ENCODE measurements at regions not wholly inside any gene's neighbourhood (a gene's known extent, or its start where the extent isn't known, plus 50 kb on each side); places are given as distances from the start of the nearest gene placed in this dataset.

DNA sequence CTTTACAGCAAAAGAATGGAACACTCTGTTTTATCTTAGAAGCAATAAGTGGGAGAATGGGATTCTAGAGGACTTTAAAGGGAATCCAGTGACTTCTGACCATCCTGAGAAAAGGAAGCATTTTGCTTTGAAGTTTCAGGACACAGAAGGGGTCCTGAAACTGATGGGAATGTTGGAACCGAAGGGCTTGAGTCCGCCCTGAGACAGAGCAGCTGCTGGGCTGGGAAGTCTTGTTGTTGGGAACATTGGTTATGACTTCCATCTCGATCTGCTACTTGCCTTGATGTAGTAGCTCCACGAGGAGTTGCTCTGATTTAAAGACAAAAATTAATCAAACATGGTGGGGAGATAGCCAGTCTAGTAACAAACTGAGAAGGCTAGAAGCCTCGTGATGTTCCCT, 177.6 kb downstream of the JCAD start:
- Histone ChIP-seq H3K4me1 (ENCODE audit: insufficient read depth, low read length) (no peaks in the 10 kb centered on the region), H3K36me3 (ENCODE audit: insufficient read depth, low read length) (no peaks in the 10 kb centered on the region), H3K9ac (ENCODE audit: low read depth, low read length) (no peak overlapping the region), H3K9me3 (ENCODE audit: control insufficient read depth, insufficient read depth, low read length) (no peaks in the 10 kb centered on the region)

DNA sequence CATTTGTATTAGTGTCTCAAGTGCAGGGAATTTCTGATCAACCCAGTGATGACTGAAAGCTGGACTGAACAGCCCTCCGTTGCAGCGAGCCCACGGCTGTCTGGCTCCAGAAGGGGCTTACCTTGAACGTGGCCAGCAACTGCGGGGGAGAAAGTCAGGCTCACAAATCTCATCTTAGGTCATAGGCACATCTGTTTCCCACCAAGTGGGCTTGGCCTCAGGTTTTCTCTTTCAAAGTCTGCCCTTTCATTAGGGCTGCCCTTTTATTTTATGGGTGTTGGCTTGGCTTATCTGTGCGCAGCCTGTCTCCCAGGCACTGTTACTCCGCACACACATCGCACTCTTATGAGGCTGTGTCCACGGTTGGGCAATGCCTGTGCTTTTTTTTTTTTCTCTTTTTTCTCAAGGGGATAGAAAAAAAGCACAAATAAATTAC, 178.0 kb downstream of the JCAD start:
- H3K36me3 ChIP-seq (ENCODE audit: insufficient read depth, low read length), result no peaks in the 10 kb centered on the region
- no peaks in the 10 kb centered on the region for H3K9me3 ChIP-seq (ENCODE audit: control insufficient read depth, insufficient read depth, low read length)
- no peaks in the 10 kb centered on the region for H3K4me1 ChIP-seq (ENCODE audit: insufficient read depth, low read length)
- H3K9ac ChIP-seq (ENCODE audit: low read depth, low read length), result no peak overlapping the region

DNA sequence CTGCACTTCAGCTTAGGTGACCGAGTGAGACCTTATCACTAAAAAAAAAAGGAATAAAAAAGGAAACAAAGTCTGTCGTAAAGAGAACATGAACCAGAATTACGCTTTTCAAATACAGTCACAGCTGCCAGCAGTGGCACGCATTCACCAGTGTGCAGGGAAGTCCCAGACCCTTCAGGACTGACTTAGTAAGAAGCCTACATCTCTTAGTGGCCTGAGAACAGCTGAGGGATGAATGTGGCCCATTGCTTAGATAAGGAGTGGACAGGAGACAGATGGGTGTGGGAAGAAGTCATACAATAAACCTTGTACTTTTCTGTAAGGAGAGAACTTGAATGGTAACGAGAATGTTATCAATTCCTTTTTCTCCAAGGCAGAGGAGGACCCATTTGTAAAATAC, 178.5 kb downstream of the JCAD start:
- Histone ChIP-seq H3K9ac (ENCODE audit: low read depth, low read length) (no peak overlapping the region), H3K4me1 (ENCODE audit: insufficient read depth, low read length) (no peaks in the 10 kb centered on the region), H3K9me3 (ENCODE audit: control insufficient read depth, insufficient read depth, low read length) (no peaks in the 10 kb centered on the region), H3K36me3 (ENCODE audit: insufficient read depth, low read length) (no peaks in the 10 kb centered on the region)

DNA sequence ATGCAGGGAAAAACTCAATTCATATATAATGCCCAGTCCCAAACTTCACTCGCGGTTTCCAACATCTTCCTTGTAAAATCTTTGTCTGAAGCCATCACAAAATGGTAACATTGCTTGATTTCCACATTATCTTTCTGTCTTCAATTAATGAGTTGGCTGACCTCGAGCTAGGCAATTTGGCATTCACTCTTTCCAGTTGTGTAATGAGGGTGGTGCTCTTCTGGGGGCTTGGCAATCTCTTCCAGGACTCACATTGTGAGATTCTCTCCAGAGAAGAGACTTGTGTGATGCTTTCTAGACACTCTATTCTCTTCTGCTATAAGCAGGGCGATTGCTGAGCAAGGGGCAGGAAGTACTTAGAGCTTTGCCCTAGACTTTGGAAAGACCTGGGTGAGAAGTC, 179.5 kb downstream of the JCAD start:
- H3K9ac ChIP-seq (ENCODE audit: low read depth, low read length), result no peak overlapping the region
- H3K36me3 ChIP-seq (ENCODE audit: insufficient read depth, low read length), result no peaks in the 10 kb centered on the region
- no peaks in the 10 kb centered on the region for H3K4me1 ChIP-seq (ENCODE audit: insufficient read depth, low read length)
- H3K9me3 ChIP-seq (ENCODE audit: control insufficient read depth, insufficient read depth, low read length), result no peaks in the 10 kb centered on the region

DNA sequence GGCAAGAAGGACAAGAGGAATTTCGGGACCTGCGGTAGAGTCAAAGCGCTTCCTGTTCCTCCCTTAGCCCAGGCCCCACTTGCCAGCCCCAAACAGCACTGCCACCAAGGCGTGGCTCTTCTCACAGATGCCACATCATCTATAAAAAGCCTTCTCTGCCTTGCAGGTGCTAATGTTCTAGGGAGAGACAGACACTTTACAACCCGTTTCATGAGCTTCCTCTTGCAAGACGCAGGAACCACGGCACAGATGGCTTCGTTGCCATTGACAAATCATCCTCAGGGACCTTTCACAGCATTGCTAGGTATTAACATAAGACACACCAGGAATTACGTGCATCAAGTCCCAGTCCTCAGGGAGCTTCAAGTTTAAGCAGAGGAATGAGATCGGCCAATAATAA, 180.9 kb downstream of the JCAD start:
- no peaks in the 10 kb centered on the region for H3K4me1 ChIP-seq (ENCODE audit: insufficient read depth, low read length)
- H3K9ac ChIP-seq (ENCODE audit: low read depth, low read length), result no peak overlapping the region
- H3K9me3 ChIP-seq (ENCODE audit: control insufficient read depth, insufficient read depth, low read length), result no peaks in the 10 kb centered on the region
- no peaks in the 10 kb centered on the region for H3K36me3 ChIP-seq (ENCODE audit: insufficient read depth, low read length)

DNA sequence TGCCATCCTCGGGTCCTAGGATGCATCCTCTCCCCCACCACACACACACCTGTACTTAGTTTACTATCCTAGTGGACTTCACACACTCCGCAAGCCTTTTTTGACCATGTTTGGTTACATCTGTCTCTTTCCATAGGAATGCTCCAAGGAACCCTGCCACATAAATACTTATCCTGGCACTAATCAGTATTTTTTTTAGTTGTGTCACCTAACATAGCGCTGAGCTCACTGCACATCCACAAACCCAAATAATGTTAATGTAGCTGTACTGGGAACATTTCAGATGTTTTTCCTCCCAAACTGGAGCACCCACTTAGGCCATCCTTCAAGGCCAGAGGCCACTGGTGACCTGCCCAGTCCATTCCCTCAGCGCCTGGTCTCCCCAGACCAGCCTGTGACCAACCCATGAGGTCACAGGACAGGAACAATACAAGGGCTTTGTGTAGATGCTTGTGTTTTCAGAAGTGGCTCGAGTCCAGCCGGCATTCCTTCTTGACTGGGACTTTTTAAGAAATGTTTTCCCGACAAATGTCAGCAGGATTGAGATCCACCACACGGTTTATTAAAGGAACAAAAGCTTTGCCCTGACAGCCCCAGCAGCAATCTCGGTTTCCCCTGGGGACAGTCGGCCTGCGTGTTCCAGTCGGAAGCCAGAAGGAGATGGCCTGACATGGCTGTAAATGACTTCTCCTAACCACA, 181.4 kb downstream of the JCAD start:
- no peak overlapping the region for H3K9ac ChIP-seq (ENCODE audit: low read depth, low read length)
- no peaks in the 10 kb centered on the region for H3K9me3 ChIP-seq (ENCODE audit: control insufficient read depth, insufficient read depth, low read length)
- H3K4me1 ChIP-seq (ENCODE audit: insufficient read depth, low read length), result no peaks in the 10 kb centered on the region
- H3K36me3 ChIP-seq (ENCODE audit: insufficient read depth, low read length), result no peaks in the 10 kb centered on the region

DNA sequence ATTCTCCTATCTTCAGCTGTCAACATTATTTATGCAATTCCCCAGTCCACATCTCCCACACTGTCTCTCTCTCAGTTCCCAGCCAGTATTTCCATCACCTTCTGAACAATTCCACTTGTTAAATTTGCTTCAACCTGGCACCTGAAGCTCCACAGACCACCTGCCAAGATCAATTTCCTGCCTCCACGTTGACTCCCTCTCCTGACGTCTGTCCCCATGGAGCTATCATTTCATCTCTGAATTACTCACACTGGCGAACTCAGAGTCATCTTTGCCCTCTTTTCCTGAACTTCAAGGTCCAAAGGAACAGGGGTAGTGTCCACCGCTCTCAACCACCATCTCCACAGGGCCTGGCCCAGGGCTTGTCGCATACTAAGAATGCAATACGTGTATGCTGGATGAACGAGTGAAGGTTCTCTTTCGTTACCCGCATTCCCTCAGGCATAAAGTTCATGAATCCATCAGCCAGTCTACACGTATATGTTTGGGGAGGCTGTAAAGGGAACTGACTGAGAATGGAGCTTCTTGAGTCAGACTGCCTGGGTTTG, 183.3 kb downstream of the JCAD start:
- no peaks in the 10 kb centered on the region for H3K9me3 ChIP-seq (ENCODE audit: control insufficient read depth, insufficient read depth, low read length)
- no peak overlapping the region for H3K9ac ChIP-seq (ENCODE audit: low read depth, low read length)
- no peaks in the 10 kb centered on the region for H3K4me1 ChIP-seq (ENCODE audit: insufficient read depth, low read length)
- no peaks in the 10 kb centered on the region for H3K36me3 ChIP-seq (ENCODE audit: insufficient read depth, low read length)

DNA sequence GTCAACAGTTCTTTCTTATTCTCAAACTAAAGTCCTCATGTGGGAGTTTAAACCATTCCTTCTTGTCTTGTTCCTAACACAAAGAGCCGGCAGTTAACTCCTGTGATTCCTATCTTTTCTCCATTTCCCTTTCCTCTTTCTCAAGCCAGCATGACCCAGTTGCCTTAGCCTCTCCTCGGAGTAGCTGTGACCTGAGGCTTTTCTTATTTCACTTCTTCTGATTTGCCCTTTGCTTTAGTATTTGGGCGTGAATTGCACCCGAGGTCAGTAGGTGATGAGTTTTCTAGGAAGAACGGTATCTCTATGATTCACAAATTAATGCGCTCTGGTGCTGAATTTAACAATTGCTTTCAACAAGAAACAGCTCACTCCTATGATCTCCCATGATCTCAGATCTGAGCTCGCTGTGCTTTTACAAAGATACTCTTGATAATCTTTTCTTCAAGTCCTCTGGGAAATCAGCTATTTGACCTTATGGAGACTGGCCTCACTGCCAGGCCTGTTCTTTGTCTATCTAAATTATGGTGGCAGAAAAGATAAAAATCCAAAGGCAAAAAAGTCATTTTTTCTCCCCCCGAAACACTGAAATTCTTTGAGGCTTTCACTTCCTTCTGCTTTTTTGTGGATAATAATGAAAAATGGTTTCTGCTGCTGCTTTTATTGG, 184.6 kb downstream of the JCAD start:
- Histone ChIP-seq H3K4me1 (ENCODE audit: insufficient read depth, low read length) (no peaks in the 10 kb centered on the region), H3K36me3 (ENCODE audit: insufficient read depth, low read length) (no peaks in the 10 kb centered on the region), H3K9me3 (ENCODE audit: control insufficient read depth, insufficient read depth, low read length) (no peaks in the 10 kb centered on the region), H3K9ac (ENCODE audit: low read depth, low read length) (no peak overlapping the region)

DNA sequence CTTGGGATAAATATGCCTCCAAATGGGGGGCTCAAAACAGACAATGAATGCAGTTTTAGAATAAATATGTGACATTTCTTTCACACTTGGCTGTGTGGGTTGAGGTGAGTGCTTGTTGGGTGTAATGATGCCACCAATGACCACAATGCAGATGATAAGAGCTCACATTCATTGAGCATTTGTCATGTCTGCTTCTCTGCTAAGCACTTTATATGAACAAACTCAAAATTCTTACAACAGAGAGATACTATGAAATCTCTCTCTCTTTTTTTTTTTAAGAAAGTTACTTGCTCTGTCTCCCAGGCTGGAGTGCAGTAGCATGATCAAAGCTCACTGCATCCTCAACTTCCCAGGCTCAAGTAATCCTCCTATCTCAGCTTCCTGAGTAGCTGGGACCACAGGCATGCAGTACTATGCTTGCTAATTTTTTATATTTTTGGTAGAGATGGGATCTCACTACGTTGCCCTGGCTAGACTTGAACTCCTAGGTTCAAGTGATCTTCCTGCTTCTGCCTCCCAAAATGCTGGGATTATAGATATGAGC, 185.4 kb downstream of the JCAD start:
- Histone ChIP-seq H3K4me1 (ENCODE audit: insufficient read depth, low read length) (no peaks in the 10 kb centered on the region), H3K9me3 (ENCODE audit: control insufficient read depth, insufficient read depth, low read length) (no peaks in the 10 kb centered on the region), H3K9ac (ENCODE audit: low read depth, low read length) (no peak overlapping the region), H3K36me3 (ENCODE audit: insufficient read depth, low read length) (no peaks in the 10 kb centered on the region)

DNA sequence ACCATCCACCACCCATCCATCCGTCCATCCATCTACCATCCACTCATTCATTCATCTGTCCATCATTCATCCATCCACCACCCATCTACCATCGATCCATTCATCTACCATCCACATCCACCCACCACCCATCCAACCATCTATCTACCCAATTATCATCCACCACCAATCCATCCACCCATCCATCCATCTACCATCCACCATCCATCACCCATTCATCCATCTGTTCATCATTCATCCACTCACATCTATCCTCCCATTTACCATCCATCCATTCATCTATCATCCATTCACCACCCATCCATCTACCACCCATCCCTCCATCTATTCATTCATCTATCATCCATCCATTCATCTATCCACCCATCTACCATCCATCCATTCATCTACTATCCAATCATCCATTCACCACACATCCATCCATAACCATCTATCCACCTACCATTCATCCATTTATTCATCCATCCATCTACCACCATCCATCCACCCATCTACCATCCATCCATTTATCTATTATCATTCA, 188.8 kb downstream of the JCAD start:
- no peak overlapping the region for H3K9ac ChIP-seq (ENCODE audit: low read depth, low read length)
- no peaks in the 10 kb centered on the region for H3K36me3 ChIP-seq (ENCODE audit: insufficient read depth, low read length)
- H3K9me3 ChIP-seq (ENCODE audit: control insufficient read depth, insufficient read depth, low read length), result no peaks in the 10 kb centered on the region
- H3K4me1 ChIP-seq (ENCODE audit: insufficient read depth, low read length), result no peaks in the 10 kb centered on the region

DNA sequence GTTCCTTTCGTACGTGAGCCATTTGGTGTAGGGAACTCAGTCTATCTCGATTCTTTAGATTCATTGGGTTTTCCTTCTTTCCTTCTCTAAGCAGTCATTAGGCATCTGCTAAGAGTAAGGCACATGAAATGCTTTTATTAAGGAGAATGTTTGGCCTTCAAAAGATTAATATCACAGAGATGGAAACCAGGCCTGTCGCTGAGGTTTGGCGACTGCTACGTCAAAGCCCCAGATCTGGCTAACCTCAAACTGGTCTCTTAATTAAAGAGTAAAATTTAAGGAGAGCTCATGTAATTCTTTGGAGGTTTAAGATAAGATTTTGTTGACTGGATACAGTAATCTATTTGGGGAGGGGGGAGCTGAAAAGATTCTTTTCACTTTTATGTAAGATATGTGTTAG, 189.8 kb downstream of the JCAD start:
- Histone ChIP-seq H3K9ac (ENCODE audit: low read depth, low read length) (no peak overlapping the region), H3K36me3 (ENCODE audit: insufficient read depth, low read length) (no peaks in the 10 kb centered on the region), H3K9me3 (ENCODE audit: control insufficient read depth, insufficient read depth, low read length) (no peaks in the 10 kb centered on the region), H3K4me1 (ENCODE audit: insufficient read depth, low read length) (no peaks in the 10 kb centered on the region)

DNA sequence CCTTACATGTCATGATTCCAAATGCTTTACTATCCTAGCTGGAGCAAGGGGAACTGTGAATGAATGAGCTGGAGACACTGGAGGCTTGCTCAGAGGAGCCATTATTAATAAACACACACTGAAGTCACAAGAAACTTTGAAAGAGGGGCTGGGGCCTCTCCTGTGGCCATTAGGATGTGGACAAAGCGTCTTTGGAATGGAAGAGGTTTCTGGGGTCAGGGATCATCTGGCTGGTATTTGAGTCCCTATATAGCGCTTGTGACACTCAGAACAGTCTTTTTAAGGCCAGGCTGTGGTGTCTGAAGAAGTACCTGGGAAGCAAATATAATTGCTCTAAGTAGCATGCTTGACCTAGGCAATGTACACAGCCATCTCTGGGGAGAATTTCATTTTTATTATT, 193.0 kb downstream of the JCAD start:
- no peak overlapping the region for H3K9ac ChIP-seq (ENCODE audit: low read depth, low read length)
- H3K9me3 ChIP-seq (ENCODE audit: control insufficient read depth, insufficient read depth, low read length), result no peaks in the 10 kb centered on the region
- H3K36me3 ChIP-seq (ENCODE audit: insufficient read depth, low read length), result no peaks in the 10 kb centered on the region
- no peaks in the 10 kb centered on the region for H3K4me1 ChIP-seq (ENCODE audit: insufficient read depth, low read length)

DNA sequence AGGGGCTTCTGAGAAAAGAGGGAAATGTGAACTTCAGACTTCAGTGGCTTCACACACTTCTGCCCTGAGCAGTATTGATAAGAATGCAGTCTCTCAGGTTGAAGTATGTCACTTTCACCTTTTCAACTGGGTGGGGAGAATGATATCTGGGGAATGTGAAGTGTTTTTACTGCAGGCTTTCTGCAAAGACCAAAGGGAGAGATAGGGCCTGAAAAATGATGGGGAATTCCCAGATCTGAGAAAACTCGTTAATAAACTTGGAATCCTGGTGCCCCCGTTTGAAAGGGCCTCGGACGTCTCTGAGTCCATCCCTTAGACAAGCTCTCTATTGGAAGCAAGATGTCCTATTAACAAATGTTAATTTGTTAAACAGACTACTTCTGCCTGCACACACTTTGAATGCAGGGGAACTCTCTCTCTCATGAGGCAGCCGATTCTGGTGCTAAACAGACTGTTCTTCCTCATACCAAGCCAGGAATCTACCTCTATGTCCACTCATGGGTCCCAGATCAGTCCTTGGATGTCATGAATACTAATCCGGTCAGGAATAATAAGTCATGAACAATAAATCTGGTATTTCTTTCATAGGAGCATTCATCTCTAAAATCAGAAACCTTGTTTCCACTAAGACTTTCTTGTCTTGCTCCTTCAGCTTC, 193.6 kb downstream of the JCAD start:
- Histone ChIP-seq H3K36me3 (ENCODE audit: insufficient read depth, low read length) (no peaks in the 10 kb centered on the region), H3K9me3 (ENCODE audit: control insufficient read depth, insufficient read depth, low read length) (no peaks in the 10 kb centered on the region), H3K9ac (ENCODE audit: low read depth, low read length) (no peak overlapping the region), H3K4me1 (ENCODE audit: insufficient read depth, low read length) (no peaks in the 10 kb centered on the region)

DNA sequence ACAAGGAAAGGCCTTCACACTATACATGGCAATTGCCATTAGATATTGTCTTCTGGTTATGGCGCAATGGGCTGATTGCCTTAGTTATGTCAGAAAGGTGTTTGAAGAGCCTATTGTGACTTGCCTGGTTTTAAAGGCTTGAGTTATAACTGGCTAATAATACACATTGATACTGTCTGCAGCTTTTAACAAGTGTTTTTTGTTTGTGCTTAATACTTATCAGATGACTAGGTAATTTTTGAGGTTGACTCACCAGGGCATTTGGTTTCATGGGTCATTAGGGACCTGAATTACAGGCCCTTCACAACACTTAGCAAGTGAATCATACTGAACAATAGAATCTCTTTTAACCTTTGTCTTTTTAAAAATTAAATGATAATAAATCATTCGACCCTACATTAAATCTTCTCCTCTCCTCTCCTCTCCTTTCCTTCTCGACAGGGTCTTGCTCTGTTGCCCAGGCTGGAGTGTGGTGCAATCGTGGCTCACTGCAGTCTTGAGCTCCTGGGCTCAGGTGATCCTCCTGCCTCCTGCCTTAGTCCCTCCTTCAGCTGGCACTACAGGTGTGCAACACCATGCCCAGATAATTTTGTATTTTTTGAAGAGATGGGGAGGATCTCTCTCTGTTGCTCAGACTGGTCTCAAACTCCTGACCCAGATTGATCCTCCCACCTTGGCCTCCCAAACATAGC, 196.3 kb downstream of the JCAD start:
- H3K9ac ChIP-seq (ENCODE audit: low read depth, low read length), result no peak overlapping the region
- H3K4me1 ChIP-seq (ENCODE audit: insufficient read depth, low read length), result peaks cover 3% of the 10 kb centered on the region
- no peaks in the 10 kb centered on the region for H3K9me3 ChIP-seq (ENCODE audit: control insufficient read depth, insufficient read depth, low read length)

More for the DNA sequence above, 196.3 kb downstream of the JCAD start:
- no peaks in the 10 kb centered on the region for H3K36me3 ChIP-seq (ENCODE audit: insufficient read depth, low read length)
